GM12878 (cell line): ENCODE measurements at regions not wholly inside any gene's neighbourhood (a gene's known extent, or its start where the extent isn't known, plus 50 kb on each side); places are given as distances from the start of the nearest gene placed in this dataset.

Experiments used
- ATAC-seq: fragments of 200-7000 bp; cut with Tn5 transposase; 3 replicates; pipeline ENCODE4 v1.9.1; 2020; ENCODE audit warnings: mild to moderate bottlenecking, moderate library complexity
- BruUV-seq: library from RNA; stranded (reverse); fragments of 400-500 nt; replicated peaks from 2 replicates; lab custom pipeline; 2021; lab: Mats Ljungman, UMichigan
- CTCF ChIA-PET: fragments of 300-600 bp; sonication (Branson Sonifier 250); formaldehyde crosslinking; extraction: SDS; loops from one replicate; lab custom pipeline; 2021; ENCODE audit warnings: inconsistent platforms; lab: Yijun Ruan, JAX
- POLR2A ChIA-PET: fragments of 350-600 bp; formaldehyde crosslinking; extraction: SDS; loops from one replicate; lab custom pipeline; 2021; ENCODE audit warnings: inconsistent platforms; lab: Charles Lee
- RAD21 ChIA-PET: fragments of 300-600 bp; sonication (Branson Sonifier 250); formaldehyde crosslinking; loops from one replicate; lab custom pipeline; 2023; ENCODE audit warnings: antibody characterized with exemption; ENCODE audit not compliant: unreplicated experiment; lab: Charles Lee
- SMC1A ChIA-PET: fragments of 300-600 bp; sonication (Branson Sonifier 250); formaldehyde crosslinking; loops from one replicate; lab custom pipeline; 2023; ENCODE audit not compliant: unreplicated experiment, uncharacterized antibody; lab: Charles Lee
- DNase-seq: peaks from one replicate; pipeline ENCODE4 v3.0.0-alpha.2; 2011; ENCODE audit warnings: low read depth, low spot score
- FAIRE-seq: peaks from 3 replicates; lab custom pipeline; 2011; peaks lifted over from hg19 to GRCh38; lab: Jason Lieb, UNC
- H2AFZ ChIP-seq: 2 replicates; pipeline ENCODE4 v1.6.0; 2011; ENCODE audit warnings: low read depth, low read length, control low read depth; ENCODE audit not compliant: control insufficient read depth
- H3K27ac ChIP-seq: 2 replicates; pipeline ENCODE4 v1.5.1; 2011; ENCODE audit warnings: control low read depth; ENCODE audit not compliant: control insufficient read depth, insufficient read depth
- H3K27me3 ChIP-seq, 2 experiments: replicated peaks in 1 of 2; 2 replicates each; pipeline versions ENCODE4 v1.6.0 to v1.6.1; 2011; ENCODE audit warnings: low read length in 1 of 2; ENCODE audit not compliant: control insufficient read depth in 2 of 2, insufficient read depth in 2 of 2
- H3K36me3 ChIP-seq, 2 experiments: 2 replicates each; pipeline ENCODE4 v1.5.1; 2011; ENCODE audit warnings: low read length in 1 of 2; ENCODE audit not compliant: control insufficient read depth in 2 of 2, insufficient read depth in 2 of 2
- H3K4me1 ChIP-seq: 2 replicates; pipeline ENCODE4 v1.6.1; 2011; ENCODE audit warnings: mild to moderate bottlenecking, low read length, moderate library complexity, mixed read lengths; ENCODE audit not compliant: control insufficient read depth, insufficient read depth
- H3K4me2 ChIP-seq: 2 replicates; pipeline ENCODE4 v1.6.0; 2011; ENCODE audit warnings: control low read depth; ENCODE audit not compliant: control insufficient read depth, insufficient read depth
- H3K4me3 ChIP-seq: fragments of 200-600 bp; sonication (generic); 2 replicates; pipeline ENCODE4 v1.5.1; 2016
- H3K79me2 ChIP-seq: 2 replicates; pipeline ENCODE4 v1.6.0; 2011; ENCODE audit warnings: low read length; ENCODE audit not compliant: control insufficient read depth, insufficient read depth
- H3K9ac ChIP-seq: 2 replicates; pipeline ENCODE4 v1.8.0; 2011; ENCODE audit warnings: low read length, control low read depth, mixed read lengths; ENCODE audit not compliant: control insufficient read depth, insufficient read depth
- H3K9me3 ChIP-seq: replicated peaks from 3 replicates; pipeline ENCODE4 v1.5.1; 2011; ENCODE audit warnings: mild to moderate bottlenecking, low read length; ENCODE audit not compliant: control insufficient read depth, insufficient read depth
- H4K20me1 ChIP-seq: 2 replicates; pipeline ENCODE4 v1.6.0; 2011; ENCODE audit not compliant: control insufficient read depth, insufficient read depth
- CHD1 ChIP-seq: IDR thresholded peaks from 2 replicates; pipeline ENCODE4 v1.6.1; 2012; ENCODE audit warnings: low read depth, low read length, improper control_type of control experiment
- CHD4 ChIP-seq: fragments of 200-600 bp; sonication (generic); IDR thresholded peaks from 2 replicates; pipeline ENCODE4 v1.6.1; 2016; ENCODE audit warnings: mild to moderate bottlenecking
- CUX1 ChIP-seq: IDR thresholded peaks from 2 replicates; pipeline ENCODE4 v1.6.1; 2012; ENCODE audit warnings: improper control_type of control experiment, low read depth, low read length; ENCODE audit not compliant: insufficient replicate concordance
- E4F1 ChIP-seq: fragments of 450-650 bp; IDR thresholded peaks from 2 replicates; pipeline ENCODE4 v1.6.1; 2018; ENCODE audit warnings: borderline replicate concordance, mild to moderate bottlenecking; ENCODE audit not compliant: partially characterized antibody
- ELK1 ChIP-seq: IDR thresholded peaks from 2 replicates; pipeline ENCODE4 v1.6.1; 2012; ENCODE audit warnings: low read depth, low read length, improper control_type of control experiment
- ESRRA ChIP-seq: IDR thresholded peaks from 2 replicates; pipeline ENCODE4 v1.6.1; 2012; ENCODE audit warnings: mild to moderate bottlenecking, low read length, improper control_type of control experiment
- KDM1A ChIP-seq: fragments of 200-600 bp; sonication (generic); IDR thresholded peaks from 2 replicates; pipeline ENCODE4 v1.6.1; 2016; ENCODE audit warnings: borderline replicate concordance
- RELB ChIP-seq: fragments of 450-650 bp; IDR thresholded peaks from 2 replicates; pipeline ENCODE4 v1.6.1; 2017; ENCODE audit warnings: low read depth, mild to moderate bottlenecking, moderate library complexity
- SMAD1 ChIP-seq: fragments of 450-650 bp; IDR thresholded peaks from 2 replicates; pipeline ENCODE4 v1.6.1; 2018; ENCODE audit warnings: mild to moderate bottlenecking, low read depth; ENCODE audit not compliant: partially characterized antibody
- SMARCA5 ChIP-seq: fragments of 450-650 bp; IDR thresholded peaks from 2 replicates; pipeline ENCODE4 v1.6.1; 2017; ENCODE audit warnings: mild to moderate bottlenecking
- USF1 ChIP-seq: IDR thresholded peaks from 2 replicates; pipeline ENCODE4 v1.6.1; 2011; ENCODE audit warnings: borderline replicate concordance, low read depth, mild to moderate bottlenecking, moderate library complexity, mixed read lengths, low read length; ENCODE audit not compliant: insufficient read depth; ENCODE audit errors: extremely low read length
- WGBS: methylation state at CpG from one replicate; pipeline ENCODE4 v1.1.6; 2016; ENCODE audit warnings: low lambda C conversion rate; ENCODE audit not compliant: insufficient replicate concordance, insufficient coverage; ENCODE audit errors: missing lambda C conversion rate; 5-methylcytosine and 5-hydroxymethylcytosine counted together
- in situ Hi-C: fragments of 300-500 bp; cut with MboI; formaldehyde crosslinking; loops from 9 replicates; pipeline ENCODE4 v1.14.3; 2018; ENCODE audit warnings: mixed read lengths
- intact Hi-C: fragments of 100-400 bp; cut with micrococcal nuclease; formaldehyde crosslinking; loops from one replicate; pipeline ENCODE4 v1.14.2; 2022; ENCODE audit not compliant: unreplicated experiment

GRCh38 chr22:49589811-49590210, 237.9 kb downstream of the BRD1 start (continued):
- TF ChIP-seq E4F1 (no peak), KDM1A (no peak), ESRRA (no peak), USF1 (no peak)

- no peak overlapping the region for H3K9ac ChIP-seq
- ChIA-PET RAD21 (no interaction called here), POLR2A (no interaction called here), SMC1A (no interaction called here), CTCF (no interaction called here)
- BruUV-seq: no TSS peak
- WGBS: 76% methylated on average over 14 of the region's 14 CpGs
- no peak for FAIRE-seq
- no peak overlapping the region for H2AFZ ChIP-seq
- ATAC-seq: no peak
- no peak for TF ChIP-seq CUX1
- no peak for TF ChIP-seq CHD1
- no peak for TF ChIP-seq ELK1
- TF ChIP-seq SMAD1: no peak
- TF ChIP-seq SMARCA5: no peak
- no peak for TF ChIP-seq CHD4
- no peak for TF ChIP-seq RELB
- in situ Hi-C loops (no loop called here), intact Hi-C loops (no loop called here)
- DNase-seq: no peak
- no peak overlapping the region for H3K27ac ChIP-seq
- no peaks in the 10 kb centered on the region for H3K27me3 ChIP-seq
- no peaks in the 10 kb centered on the region for H3K4me1 ChIP-seq
- H3K4me3 ChIP-seq: no peak overlapping the region
- H3K36me3 ChIP-seq: no peaks in the 10 kb centered on the region; a peak in 2 of 4 replicates
- no peak overlapping the region for H3K4me2 ChIP-seq
- H3K9me3 ChIP-seq: no peaks in the 10 kb centered on the region; the same call in 2 of the 3 replicates
- no peaks in the 10 kb centered on the region for H4K20me1 ChIP-seq
- H3K79me2 ChIP-seq: no peaks in the 10 kb centered on the region
These were observed 238.4 kb downstream of the BRD1 start for GRCh38 chr22:49589301-49589700.
